ENCODE measurements at regions not wholly inside any gene's neighbourhood (a gene's known extent, or its start where the extent isn't known, plus 50 kb on each side); places are given as distances from the start of the nearest gene placed in this dataset.
"Not testable (repeated sequence)": the region's sequence is repeated elsewhere in the genome, so short reads cannot be mapped to it uniquely, and the experiment has no call there.

- FAIRE-seq: no peak
Measured at GRCh38 chr4:138414202-138414601, 172.1 kb upstream of the SLC7A11 start.

- no peak for FAIRE-seq
Measured at GRCh38 chr4:138413273-138413672, 171.1 kb upstream of the SLC7A11 start.

- FAIRE-seq: no peak
Measured at GRCh38 chr4:138412847-138413246, 170.7 kb upstream of the SLC7A11 start.

DNA sequence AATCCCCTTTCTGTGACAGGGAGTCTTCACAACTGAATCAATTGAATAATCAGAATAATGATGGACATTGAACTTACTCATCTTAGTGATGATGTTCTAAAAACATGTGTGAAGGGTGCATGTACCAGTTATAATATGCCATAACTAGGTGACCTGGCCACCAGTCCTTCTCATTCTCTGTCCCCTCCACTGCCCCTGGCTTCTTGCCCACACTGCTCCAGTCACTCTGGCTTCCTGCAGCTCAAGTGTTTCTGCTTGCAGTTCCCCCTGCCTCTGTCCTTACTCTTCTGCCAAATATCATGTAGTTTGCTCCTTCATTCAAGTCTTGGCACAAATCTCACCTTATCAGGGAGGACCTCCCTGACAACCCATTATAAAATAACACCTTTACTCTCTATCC is 168.1 kb upstream of the SLC7A11 start:
- no peak for FAIRE-seq

DNA sequence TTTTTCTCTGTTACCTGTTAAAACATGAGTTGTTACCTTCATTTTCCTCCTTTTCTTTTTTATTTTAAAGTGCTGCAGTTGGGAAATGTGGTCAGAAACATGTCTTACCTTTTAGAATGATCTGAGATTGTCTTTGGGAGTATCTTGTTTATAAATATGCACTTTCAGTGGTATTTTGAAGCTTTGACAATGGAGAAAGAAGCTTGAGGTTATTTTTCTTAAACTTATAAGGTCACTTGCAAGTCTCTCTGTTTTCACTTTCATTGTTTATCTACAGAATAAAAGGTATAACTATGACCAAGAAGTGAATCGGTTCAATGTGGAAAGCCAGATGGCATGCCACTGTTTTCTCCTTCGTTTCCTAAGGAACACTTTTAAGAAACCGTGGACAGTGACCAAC is 167.5 kb upstream of the SLC7A11 start:
- no peak for FAIRE-seq

- no peak for FAIRE-seq
Measured at GRCh38 chr4:138408758-138409157, 166.6 kb upstream of the SLC7A11 start.

DNA sequence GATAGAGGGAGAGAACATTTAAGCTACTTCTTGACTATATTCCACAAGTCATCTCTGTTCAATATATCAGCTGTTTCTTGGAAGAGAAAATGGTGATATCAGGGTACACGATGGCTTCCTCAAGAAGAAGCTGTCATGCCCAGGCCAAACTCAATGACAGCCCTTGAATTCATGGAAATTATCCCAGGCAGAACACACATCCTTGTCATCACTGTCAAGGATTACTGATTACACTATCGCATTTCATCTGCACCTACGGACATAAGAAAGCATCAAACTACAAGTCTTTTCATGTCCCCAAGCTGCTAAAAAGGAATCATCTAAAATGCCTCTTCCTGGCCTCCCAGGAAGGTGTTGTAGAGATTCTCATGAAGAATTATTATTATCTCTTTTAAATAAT is 165.2 kb upstream of the SLC7A11 start:
- no peak for FAIRE-seq

DNA sequence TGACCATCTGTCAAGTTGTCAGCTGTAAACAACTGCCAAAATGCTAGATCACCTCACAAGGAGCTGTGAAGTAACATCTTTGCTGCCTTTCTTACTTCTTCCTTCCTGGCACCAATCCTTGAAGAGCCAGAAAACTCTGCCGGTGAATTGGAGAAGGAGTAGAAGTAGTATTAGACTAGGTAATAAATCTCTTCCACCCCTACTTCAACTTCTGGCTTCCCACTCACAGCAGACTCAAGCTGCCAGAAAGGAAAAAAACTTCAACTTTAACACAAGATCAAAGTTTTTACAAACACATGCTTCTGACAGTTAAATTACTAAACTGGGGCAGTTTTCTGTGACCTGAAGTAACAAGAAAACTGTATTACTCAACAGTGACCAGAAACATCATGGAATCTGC is 164.7 kb upstream of the SLC7A11 start:
- FAIRE-seq: no peak

DNA sequence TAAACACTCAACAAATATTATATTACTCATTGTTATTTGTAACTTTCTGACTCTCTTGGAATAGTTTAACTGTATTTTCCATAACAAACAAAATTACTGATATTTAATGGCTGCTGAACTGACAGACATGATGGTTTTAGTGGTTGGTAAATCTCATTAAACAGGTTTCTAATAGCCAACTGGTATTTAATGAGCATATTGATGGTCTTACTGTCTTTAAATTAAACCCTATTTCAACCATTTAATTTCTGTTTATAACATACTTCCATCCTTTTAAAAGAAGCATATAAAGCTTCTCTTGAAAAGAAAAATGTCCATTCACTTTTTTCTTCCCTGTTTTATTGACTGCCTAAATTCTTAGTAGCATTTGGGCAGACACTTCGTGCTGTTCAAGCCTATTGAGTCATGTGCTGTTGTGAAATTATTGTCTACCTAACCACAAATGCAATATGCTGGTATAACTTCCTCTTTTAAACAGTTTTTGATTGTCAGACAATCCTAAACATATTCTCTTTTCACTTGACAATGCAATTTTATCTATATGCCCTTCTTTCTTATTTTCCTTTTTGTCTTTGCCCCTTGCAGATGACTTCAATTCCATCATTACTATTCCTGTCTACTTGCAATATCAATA is 163.9 kb upstream of the SLC7A11 start:
- FAIRE-seq: no peak

DNA sequence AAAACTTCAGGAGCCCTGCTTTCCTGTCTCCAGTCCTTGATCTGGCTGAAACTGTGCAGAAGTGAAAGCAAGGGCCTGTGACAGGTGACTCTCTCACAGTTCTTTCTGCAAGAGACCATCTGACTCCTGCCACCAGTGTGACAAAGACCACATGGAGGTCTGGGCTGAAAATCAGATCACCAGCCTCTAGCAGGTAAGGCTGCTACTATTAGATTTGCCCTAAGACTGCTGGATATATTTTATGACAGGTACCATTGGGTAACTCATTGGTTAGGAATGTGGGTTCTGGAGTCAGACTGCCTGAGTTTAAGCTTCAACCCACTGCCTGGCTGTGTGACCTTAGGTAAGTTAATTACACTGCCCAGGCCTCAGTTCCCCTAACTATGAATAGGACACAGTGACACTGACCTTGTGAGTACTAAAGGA is 163.3 kb upstream of the SLC7A11 start:
- no peak for FAIRE-seq

GRCh38 chr4:138404801-138405200 is 162.7 kb upstream of the SLC7A11 start:
- FAIRE-seq: no peak

- no peak for FAIRE-seq
Measured at GRCh38 chr4:138404251-138404650, 162.1 kb upstream of the SLC7A11 start.

DNA sequence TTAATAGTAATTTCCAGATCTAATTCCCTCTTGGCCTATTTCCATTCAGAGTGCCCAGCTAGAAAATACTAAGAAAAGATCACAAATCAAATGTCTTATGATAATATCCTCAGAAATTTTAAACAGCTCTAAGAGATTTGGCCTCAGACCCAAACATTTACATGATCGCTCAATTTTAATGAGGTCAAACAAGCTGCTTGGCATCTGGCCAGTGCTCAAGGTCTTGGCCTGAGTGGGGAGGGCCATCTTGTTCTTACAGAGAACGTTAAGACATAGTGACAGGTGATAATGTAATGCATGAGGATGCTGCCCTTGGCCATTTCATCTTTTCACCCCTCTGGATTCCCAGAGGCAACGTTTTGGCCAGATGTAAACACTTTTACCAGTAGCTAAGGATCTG is 159.2 kb upstream of the SLC7A11 start:
- FAIRE-seq: no peak

- FAIRE-seq: no peak
Measured at GRCh38 chr4:138400543-138400942, 158.4 kb upstream of the SLC7A11 start.

DNA sequence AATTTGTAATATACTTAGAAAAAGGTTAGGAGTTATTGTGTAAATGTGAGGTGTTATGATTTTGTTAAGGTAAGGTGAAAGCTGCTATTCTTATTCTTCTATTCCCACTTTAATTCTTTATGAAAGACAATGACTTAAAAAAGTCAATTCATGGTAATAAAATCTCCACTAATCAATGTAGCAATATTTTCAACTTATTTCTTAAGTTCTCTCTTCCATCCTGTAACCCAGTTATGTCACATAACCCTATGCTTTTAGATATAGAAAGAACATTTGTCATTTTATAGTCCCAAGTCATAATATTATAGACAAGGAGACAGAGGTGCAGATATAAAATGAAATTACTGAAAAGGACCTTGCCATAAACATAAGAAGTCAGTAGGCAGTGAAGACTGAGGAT is 157.9 kb upstream of the SLC7A11 start:
- no peak for FAIRE-seq

DNA sequence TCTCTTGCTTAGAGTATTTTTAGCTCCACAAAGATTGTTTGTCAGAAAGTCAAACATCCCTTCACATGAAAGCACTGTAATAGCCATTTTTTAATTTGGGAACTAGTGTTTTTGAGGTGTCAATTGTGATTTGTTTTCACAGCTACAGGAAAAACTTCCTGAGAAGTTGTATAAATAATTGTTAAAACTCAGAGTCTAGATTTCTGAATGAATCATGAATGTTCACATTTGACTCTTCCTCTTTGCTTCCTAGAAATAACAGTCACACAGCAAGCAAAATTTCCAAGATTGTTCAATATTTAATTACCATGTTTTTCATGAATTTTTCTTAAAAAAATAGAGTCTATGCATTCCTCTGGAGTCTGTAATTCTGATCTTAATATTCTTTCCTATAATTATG is 156.9 kb upstream of the SLC7A11 start:
- no peak for FAIRE-seq

GRCh38 chr4:138398322-138398721 is 156.2 kb upstream of the SLC7A11 start:
- FAIRE-seq: no peak

DNA sequence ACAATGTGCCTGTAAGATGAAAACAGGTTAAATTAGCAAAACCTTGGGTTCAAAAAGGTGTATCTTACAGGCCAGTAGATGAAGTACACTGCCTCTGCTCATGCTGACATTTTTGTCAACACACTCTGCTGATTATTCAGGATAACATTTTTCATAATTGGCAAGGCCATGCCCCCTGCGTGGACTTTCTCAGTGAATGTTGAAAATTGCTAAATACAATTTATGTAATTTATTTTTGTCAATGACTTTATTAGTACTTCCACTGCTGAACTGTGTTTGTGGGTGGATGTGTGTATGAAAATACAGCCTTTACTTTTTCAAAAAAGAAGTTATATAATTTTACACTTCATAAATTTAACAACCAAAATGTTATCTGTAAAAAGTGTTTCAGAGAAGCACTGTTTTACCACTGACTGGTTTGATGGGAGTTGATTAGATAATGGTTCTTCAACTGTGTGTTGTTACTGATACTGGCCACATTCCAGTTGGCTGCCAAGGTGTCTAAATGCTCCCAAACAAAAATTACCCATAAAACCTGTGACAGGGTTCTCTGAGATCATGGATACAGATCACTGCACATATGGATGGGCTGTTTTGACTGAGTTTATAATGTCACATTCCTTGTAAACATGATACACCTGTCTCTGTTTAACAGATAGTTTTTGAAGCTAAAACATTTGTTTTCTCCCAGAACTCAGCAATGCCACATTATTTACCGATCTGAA is 151.9 kb upstream of the SLC7A11 start:
- FAIRE-seq: no peak

DNA sequence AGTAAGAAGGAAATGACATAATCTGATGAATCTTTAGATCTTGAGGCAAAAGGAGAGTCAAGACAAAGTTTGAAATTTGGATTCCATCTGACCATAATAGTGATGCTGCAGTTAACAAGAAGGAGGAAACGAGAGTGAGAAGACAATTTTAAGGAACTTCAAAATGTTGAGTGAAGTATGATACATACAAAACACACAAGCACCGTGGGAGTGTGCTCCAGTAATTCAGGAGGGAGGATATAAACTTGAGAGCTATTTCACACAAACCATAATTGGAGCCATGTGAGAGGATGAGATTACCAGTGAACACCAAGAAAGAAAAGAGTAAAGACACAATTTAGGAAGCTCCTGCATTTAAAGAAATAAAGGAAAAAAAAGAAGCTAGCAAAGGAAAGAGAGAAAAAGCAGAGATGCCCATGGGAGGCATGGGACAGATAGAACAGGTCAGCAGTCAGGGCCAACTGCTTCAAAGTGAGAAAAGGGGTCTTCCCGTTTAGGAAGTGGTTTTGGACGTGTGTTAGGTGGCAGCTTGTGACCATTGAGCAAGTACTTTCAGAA is 150.7 kb upstream of the SLC7A11 start:
- no peak for FAIRE-seq

DNA sequence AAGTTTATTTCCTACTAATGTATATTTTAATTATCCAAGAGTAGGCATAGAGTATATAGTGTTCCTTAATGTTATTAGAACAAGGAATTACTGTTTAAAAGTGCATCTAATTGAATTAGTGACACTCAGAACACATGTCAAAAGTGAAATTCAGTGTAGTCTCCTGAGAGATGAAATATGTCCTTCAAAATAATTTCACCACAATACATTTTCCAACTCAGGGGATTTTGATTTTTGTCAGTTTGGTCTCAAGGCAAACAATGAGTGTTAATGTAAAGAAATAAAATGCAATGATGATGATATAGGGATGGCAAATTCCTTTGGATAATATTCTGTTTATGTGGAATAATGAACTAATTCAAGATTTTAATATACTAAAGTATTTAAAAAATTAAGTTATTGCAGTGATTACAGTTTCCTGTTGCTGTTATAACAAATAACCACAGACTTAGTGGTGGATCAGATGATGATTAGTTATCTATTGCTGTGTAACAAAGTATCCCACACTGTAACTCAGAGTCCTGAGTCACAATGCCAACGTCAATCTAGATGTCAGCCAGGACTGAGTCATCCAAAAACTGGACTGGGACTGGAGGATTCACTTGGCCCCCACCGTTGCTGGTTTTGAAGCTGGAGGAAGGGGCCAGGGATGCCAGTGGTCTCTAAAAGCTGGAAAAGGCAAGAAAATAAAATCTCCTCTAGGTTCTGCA is 148.0 kb upstream of the SLC7A11 start:
- FAIRE-seq: no peak

DNA sequence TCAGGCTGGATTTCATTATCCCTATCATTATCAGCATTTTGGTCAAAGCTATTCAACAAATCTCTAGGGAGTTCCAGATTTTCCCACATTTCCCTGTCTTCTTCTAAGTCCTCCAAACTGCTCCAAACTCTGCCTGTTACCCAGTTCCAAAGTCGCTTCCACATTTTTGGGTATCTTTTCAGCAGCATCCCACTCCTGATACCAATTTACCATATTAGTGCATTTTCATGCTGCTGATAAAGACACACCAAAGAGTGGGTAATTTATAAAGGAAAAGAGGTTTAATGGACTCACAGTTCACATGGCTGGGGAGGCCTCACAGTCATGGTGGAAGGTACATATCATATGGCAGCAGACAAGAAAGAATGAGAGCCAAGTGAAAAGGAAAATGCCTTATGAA is 132.8 kb upstream of the SLC7A11 start:
- no peak for FAIRE-seq

DNA sequence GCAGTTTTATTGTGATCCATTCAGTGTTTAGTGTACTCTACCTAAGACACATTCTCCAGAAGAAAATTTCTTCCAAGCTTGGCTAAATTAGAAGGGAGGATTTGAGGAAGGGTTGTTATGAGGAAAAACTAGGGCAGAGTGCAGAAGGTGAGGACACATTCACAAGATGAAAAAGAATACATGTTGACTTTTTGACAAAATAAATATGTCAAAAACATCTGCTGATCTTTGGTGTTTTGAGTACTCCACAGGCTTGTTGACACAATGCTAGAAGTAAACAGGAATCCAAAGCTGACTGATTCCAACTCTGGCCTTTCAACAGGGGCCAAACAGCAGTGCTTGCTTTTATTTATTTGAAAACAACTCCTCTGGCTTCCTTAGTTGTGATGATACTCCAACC is 125.8 kb upstream of the SLC7A11 start:
- no peak for FAIRE-seq

DNA sequence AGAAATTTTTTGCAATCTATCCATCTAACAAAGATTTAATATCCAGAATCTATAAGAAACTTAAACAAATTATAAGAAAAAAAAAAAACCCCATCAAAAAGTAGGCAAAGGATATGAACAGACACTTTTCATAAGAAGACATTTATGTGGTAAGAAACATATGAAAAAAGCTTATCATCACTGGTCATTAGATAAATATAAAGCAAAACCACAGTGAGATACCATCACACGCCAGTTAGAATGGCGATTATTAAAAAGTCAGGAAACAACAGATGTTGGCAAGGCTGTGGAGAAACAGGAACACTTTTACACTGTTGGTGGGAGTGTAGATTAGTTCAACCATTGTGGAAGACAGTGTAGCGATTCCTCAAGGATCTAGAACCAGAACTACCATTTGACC is 110.3 kb upstream of the SLC7A11 start:
- not testable (repeated sequence) for FAIRE-seq

DNA sequence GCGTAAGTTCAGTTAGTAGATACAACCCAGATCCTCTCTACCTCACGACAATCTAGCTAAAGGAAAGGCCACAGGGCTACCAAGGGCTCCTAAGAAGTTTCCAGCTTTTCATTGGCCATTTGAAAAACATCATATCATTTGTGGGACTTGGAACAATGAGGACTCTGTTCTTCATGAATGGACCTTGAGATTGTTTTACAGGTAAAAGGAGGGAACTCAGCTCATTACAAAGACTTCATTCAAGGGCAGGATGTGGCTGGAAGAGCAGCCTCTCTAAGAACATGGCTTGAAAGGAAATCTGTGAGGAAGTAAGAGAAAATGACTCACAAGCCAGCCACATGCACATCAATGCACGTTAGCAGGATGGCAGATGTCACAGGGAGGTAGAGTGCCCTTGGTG is 105.9 kb upstream of the SLC7A11 start:
- no peak for FAIRE-seq
